Neuronal stem cell (in vitro differentiated cells): ENCODE measurements at regions not wholly inside any gene's neighbourhood (a gene's known extent, or its start where the extent isn't known, plus 50 kb on each side); places are given as distances from the start of the nearest gene placed in this dataset.
A peak's percentile ranks its signal among the peaks of the same experiment; 100 is the strongest.

Experiments
- DNase-seq: peaks from one replicate; pipeline ENCODE4 v3.0.0-alpha.2; 2013; ENCODE audit warnings: low spot score
- H2AFZ ChIP-seq: one replicate; pipeline ENCODE4 v1.6.1; 2013; ENCODE audit warnings: mild to moderate bottlenecking, low read length, inconsistent platforms
- H2AK5ac ChIP-seq: 2 replicates; pipeline ENCODE4 v1.6.1; 2013; ENCODE audit warnings: low read depth, mild to moderate bottlenecking, inconsistent platforms, low read length, moderate library complexity, mixed read lengths
- H2BK120ac ChIP-seq: 2 replicates; pipeline ENCODE4 v1.6.1; 2013; ENCODE audit warnings: low read depth, mild to moderate bottlenecking, inconsistent platforms, low read length, moderate library complexity, mixed read lengths
- H2BK12ac ChIP-seq: one replicate; pipeline ENCODE4 v1.6.1; 2013; ENCODE audit warnings: low read length, inconsistent platforms
- H2BK15ac ChIP-seq: 2 replicates; pipeline ENCODE4 v1.6.1; 2013; ENCODE audit warnings: mild to moderate bottlenecking, low read length, inconsistent platforms, mixed read lengths
- H2BK5ac ChIP-seq: one replicate; pipeline ENCODE4 v1.6.1; 2013; ENCODE audit warnings: inconsistent platforms, mild to moderate bottlenecking, low read length, moderate library complexity
- H3K14ac ChIP-seq: one replicate; pipeline ENCODE4 v1.6.1; 2013; ENCODE audit warnings: low read length, inconsistent platforms
- H3K18ac ChIP-seq: 2 replicates; pipeline ENCODE4 v1.6.1; 2013; ENCODE audit warnings: low read length, inconsistent platforms
- H3K23ac ChIP-seq: 2 replicates; pipeline ENCODE4 v1.6.1; 2013; ENCODE audit warnings: low read depth, mild to moderate bottlenecking, mixed read lengths, low read length, inconsistent platforms; ENCODE audit not compliant: poor library complexity
- H3K27ac ChIP-seq: replicated peaks from 3 replicates; pipeline ENCODE4 v1.5.1; 2013; ENCODE audit warnings: low read length, inconsistent platforms
- H3K27me3 ChIP-seq, 3 experiments: 2 replicates each; pipeline ENCODE4 v1.6.1; 2013; ENCODE audit warnings: low read length in 3 of 3, mild to moderate bottlenecking in 2 of 3, inconsistent platforms in 1 of 3, low read depth in 1 of 3, mixed read lengths in 1 of 3, moderate library complexity in 1 of 3; ENCODE audit not compliant: control insufficient read depth in 3 of 3, insufficient read depth in 3 of 3
- H3K36me3 ChIP-seq, 2 donors: replicated peaks in 1 of 2; 2 replicates each; pipeline ENCODE4 v1.6.1; 2013; ENCODE audit warnings: low read length in 2 of 2; ENCODE audit not compliant: control insufficient read depth in 2 of 2, insufficient read depth in 2 of 2
- H3K4ac ChIP-seq: 2 replicates; pipeline ENCODE4 v1.6.1; 2013; ENCODE audit warnings: inconsistent platforms, mild to moderate bottlenecking, low read length, moderate library complexity
- H3K4me1 ChIP-seq, 2 donors: 1 replicate in 1 of 2; 2 replicates in 1 of 2; pipeline ENCODE4 v1.6.1; 2013; ENCODE audit warnings: low read length in 2 of 2, low read depth in 1 of 2; ENCODE audit not compliant: control insufficient read depth in 2 of 2, insufficient read depth in 1 of 2
- H3K4me2 ChIP-seq: one replicate; pipeline ENCODE4 v1.6.1; 2013; ENCODE audit warnings: mild to moderate bottlenecking, low read length, inconsistent platforms; ENCODE audit not compliant: insufficient read depth, poor library complexity, severe bottlenecking
- H3K4me3 ChIP-seq, 2 donors: 2 replicates each; pipeline ENCODE4 v1.5.1; 2013; ENCODE audit warnings: low read length in 2 of 2, mild to moderate bottlenecking in 2 of 2, inconsistent platforms in 1 of 2, moderate library complexity in 1 of 2
- H3K79me1 ChIP-seq: one replicate; pipeline ENCODE4 v1.6.1; 2013; ENCODE audit warnings: low read depth, mild to moderate bottlenecking, inconsistent platforms, low read length, moderate library complexity
- H3K9ac ChIP-seq: one replicate; pipeline ENCODE4 v1.6.1; 2013; ENCODE audit warnings: mild to moderate bottlenecking, low read depth, low read length, inconsistent platforms; ENCODE audit not compliant: poor library complexity
- H3K9me3 ChIP-seq, 2 donors: replicated peaks in 1 of 2; 2 replicates each; pipeline versions ENCODE3 to v1.6.1; 2013; ENCODE audit warnings: low read length in 2 of 2, mild to moderate bottlenecking in 2 of 2, inconsistent platforms in 1 of 2, low read depth in 1 of 2, mixed read lengths in 1 of 2, moderate library complexity in 1 of 2; ENCODE audit not compliant: control insufficient read depth in 2 of 2, insufficient read depth in 1 of 2
- H4K8ac ChIP-seq: one replicate; pipeline ENCODE4 v1.6.1; 2013; ENCODE audit warnings: low read depth, mild to moderate bottlenecking, inconsistent platforms, low read length, moderate library complexity
- H4K91ac ChIP-seq: one replicate; pipeline ENCODE4 v1.6.1; 2013; ENCODE audit warnings: low read length, low read depth, mild to moderate bottlenecking, inconsistent platforms; ENCODE audit not compliant: poor library complexity
- WGBS, 2 donors: extraction: QIAGEN DNeasy Blood & Tissue Kit; methylation state at CpG; one replicate each; pipeline ENCODE4 v1.1.7; 2013; ENCODE audit warnings: missing lambda C conversion rate in 2 of 2, mixed read lengths in 1 of 2; ENCODE audit not compliant: insufficient read length in 2 of 2, insufficient replicate concordance in 1 of 2; ENCODE audit errors: extremely low coverage in 2 of 2; 5-methylcytosine and 5-hydroxymethylcytosine counted together

GRCh38 chr2:6343076-6343475 is 522.6 kb downstream of the CMPK2 start:
- no CpG with 5 or more reads among the region's 5 CpGs for WGBS, 2 donors
- Histone ChIP-seq H3K27me3 (no peaks in the 10 kb centered on the region), H3K4me2 (no peak overlapping the region), H4K8ac (no peak overlapping the region), H3K4me1 (peaks cover 0 to 6% of the 10 kb centered on the region in 2 donors), H2BK12ac (no peak overlapping the region), H2BK5ac (no peak overlapping the region), H3K18ac (no peak overlapping the region), H3K23ac (no peak overlapping the region), H2AK5ac (no peak overlapping the region), H3K14ac (no peak overlapping the region), H3K27ac (no peak overlapping the region), H3K4me3 (no peak overlapping the region), H3K9me3 (no peaks in the 10 kb centered on the region), H3K9ac (no peak overlapping the region), H2BK15ac (no peak overlapping the region), H3K79me1 (no peaks in the 10 kb centered on the region), H3K4ac (no peak overlapping the region), H2BK120ac (no peak overlapping the region), H3K36me3 (no peaks in the 10 kb centered on the region), H2AFZ (no peak overlapping the region), H4K91ac (no peak overlapping the region)
- no peak for DNase-seq

- H2BK15ac ChIP-seq: no peak overlapping the region
- no peak overlapping the region for H2BK120ac ChIP-seq
- no CpG with 5 or more reads among the region's 5 CpGs for WGBS, 2 donors
- H2AFZ ChIP-seq: no peak overlapping the region
- H4K8ac ChIP-seq: no peak overlapping the region
- no peak overlapping the region for H3K4ac ChIP-seq
- no peak overlapping the region for H3K23ac ChIP-seq
- no peaks in the 10 kb centered on the region for H3K36me3 ChIP-seq
- H3K14ac ChIP-seq: no peak overlapping the region
- H3K9me3 ChIP-seq: peaks cover 0 to 3% of the 10 kb centered on the region in 2 donors
- H2AK5ac ChIP-seq: no peak overlapping the region
- no peak overlapping the region for H3K4me2 ChIP-seq
- H2BK5ac ChIP-seq: no peak overlapping the region
- DNase-seq: no peak
- no peak overlapping the region for H2BK12ac ChIP-seq
- H3K9ac ChIP-seq: no peak overlapping the region
- no peak overlapping the region for H3K27ac ChIP-seq
- H3K79me1 ChIP-seq: no peaks in the 10 kb centered on the region
- no peak overlapping the region for H3K18ac ChIP-seq
- no peaks in the 10 kb centered on the region for H3K27me3 ChIP-seq
- no peak overlapping the region for H3K4me3 ChIP-seq
- H4K91ac ChIP-seq: no peak overlapping the region
- no peaks in the 10 kb centered on the region for H3K4me1 ChIP-seq
Observed at GRCh38 chr2:6352247-6352646, 513.5 kb downstream of the CMPK2 start.

- H3K27me3 ChIP-seq: no peaks in the 10 kb centered on the region
- no peak overlapping the region for H3K9ac ChIP-seq
- H3K27ac ChIP-seq: no peak overlapping the region
- H2BK15ac ChIP-seq: no peak overlapping the region
- H3K18ac ChIP-seq: no peak overlapping the region
- no peak overlapping the region for H3K4ac ChIP-seq
- no peak overlapping the region for H3K4me3 ChIP-seq
- H2AK5ac ChIP-seq: no peak overlapping the region
- H3K14ac ChIP-seq: no peak overlapping the region
- peak; percentile 42 for DNase-seq
- H3K4me1 ChIP-seq: no peaks in the 10 kb centered on the region
- WGBS, 2 donors: no CpG with 5 or more reads among the region's 8 CpGs
- no peak overlapping the region for H2BK5ac ChIP-seq
- H3K79me1 ChIP-seq: no peaks in the 10 kb centered on the region
- no peak overlapping the region for H3K4me2 ChIP-seq
- H4K8ac ChIP-seq: no peak overlapping the region
- H3K36me3 ChIP-seq: no peaks in the 10 kb centered on the region
- no peak overlapping the region for H2BK12ac ChIP-seq
- H3K23ac ChIP-seq: no peak overlapping the region
- H2BK120ac ChIP-seq: no peak overlapping the region
- H3K9me3 ChIP-seq: peaks cover 0 to 3% of the 10 kb centered on the region in 2 donors
- no peak overlapping the region for H4K91ac ChIP-seq
- no peak overlapping the region for H2AFZ ChIP-seq
Observed at GRCh38 chr2:6352906-6353515, 512.7 kb downstream of the CMPK2 start.

- H4K91ac ChIP-seq: no peak overlapping the region
- no CpG with 5 or more reads among the region's 4 CpGs for WGBS, 2 donors
- H3K14ac ChIP-seq: no peak overlapping the region
- no peaks in the 10 kb centered on the region for H3K36me3 ChIP-seq
- H2AFZ ChIP-seq: no peak overlapping the region
- no peak overlapping the region for H2AK5ac ChIP-seq
- DNase-seq: no peak
- H3K4me3 ChIP-seq: no peak overlapping the region
- H2BK5ac ChIP-seq: no peak overlapping the region
- no peak overlapping the region for H4K8ac ChIP-seq
- H3K4me2 ChIP-seq: no peak overlapping the region
- H3K4ac ChIP-seq: no peak overlapping the region
- H2BK15ac ChIP-seq: no peak overlapping the region
- H3K79me1 ChIP-seq: no peaks in the 10 kb centered on the region
- no peaks in the 10 kb centered on the region for H3K4me1 ChIP-seq
- H3K9me3 ChIP-seq: peaks cover 0 to 3% of the 10 kb centered on the region in 2 donors
- H2BK120ac ChIP-seq: no peak overlapping the region
- H3K27ac ChIP-seq: no peak overlapping the region
- no peak overlapping the region for H3K18ac ChIP-seq
- H2BK12ac ChIP-seq: no peak overlapping the region
- no peak overlapping the region for H3K9ac ChIP-seq
- no peak overlapping the region for H3K23ac ChIP-seq
- H3K27me3 ChIP-seq: no peaks in the 10 kb centered on the region
Observed at GRCh38 chr2:6353669-6354068, 512.0 kb downstream of the CMPK2 start.
